Tibial nerve (tissue), 4 donors: ENCODE measurements at regions not wholly inside any gene's neighbourhood (a gene's known extent, or its start where the extent isn't known, plus 50 kb on each side); places are given as distances from the start of the nearest gene placed in this dataset.

Source experiments
- DNase-seq, 2 donors: peaks; one replicate each; pipeline ENCODE4 v3.0.0-alpha.2; 2019; ENCODE audit warnings: low spot score in 2 of 2
- H3K27ac ChIP-seq, 4 donors: fragments of 200-600 bp; sonication (generic) in 3 of 4; one replicate each; pipeline ENCODE4 v1.5.1; 2017 to 2019; ENCODE audit warnings: mild to moderate bottlenecking in 1 of 4
- H3K27me3 ChIP-seq, 2 donors: fragments of 200-600 bp; sonication (generic) in 1 of 2; one replicate each; pipeline versions ENCODE4 v1.5.1 to v1.6.0; 2017 to 2019
- H3K36me3 ChIP-seq, 3 donors: fragments of 200-600 bp; sonication (generic); one replicate each; pipeline ENCODE4 v1.5.1; 2018 to 2019
- H3K4me1 ChIP-seq, 4 donors: fragments of 200-600 bp; sonication (generic) in 3 of 4; one replicate each; pipeline ENCODE4 v1.5.1; 2017 to 2019
- H3K4me3 ChIP-seq, 4 donors: fragments of 200-600 bp; sonication (generic) in 3 of 4; one replicate each; pipeline ENCODE4 v1.5.1; 2017 to 2019; ENCODE audit warnings: mild to moderate bottlenecking in 1 of 4, moderate library complexity in 1 of 4
- H3K9me3 ChIP-seq, 4 donors: fragments of 200-600 bp; sonication (generic) in 3 of 4; one replicate each; pipeline ENCODE4 v1.5.1; 2017 to 2019
- EP300 ChIP-seq, 2 donors: sonication (generic); formaldehyde crosslinking; IDR thresholded peaks; one replicate each; pipeline ENCODE4 v1.6.1; 2017; ENCODE audit warnings: antibody characterized with exemption in 2 of 2, mild to moderate bottlenecking in 1 of 2
- POLR2A ChIP-seq, 2 donors: fragments of 450-650 bp; IDR thresholded peaks; one replicate each; pipeline ENCODE4 v1.6.1; 2017; ENCODE audit warnings: antibody characterized with exemption in 2 of 2, mild to moderate bottlenecking in 2 of 2, moderate library complexity in 2 of 2
- WGBS, 2 donors: methylation state at CpG; one replicate each; pipeline ENCODE4 v1.1.5; 2018; 5-methylcytosine and 5-hydroxymethylcytosine counted together
- TF ChIP-seq, protein P1 (sequence below), 5 experiments: fragments of 200-600 bp in 3 of 5; fragments of 450-650 bp in 2 of 5; sonication (generic) in 3 of 5; IDR thresholded peaks; one replicate each; pipeline ENCODE4 v1.5.1; 2016 to 2019; ENCODE audit warnings: antibody characterized with exemption in 5 of 5, mild to moderate bottlenecking in 3 of 5, moderate library complexity in 2 of 5

DNA sequence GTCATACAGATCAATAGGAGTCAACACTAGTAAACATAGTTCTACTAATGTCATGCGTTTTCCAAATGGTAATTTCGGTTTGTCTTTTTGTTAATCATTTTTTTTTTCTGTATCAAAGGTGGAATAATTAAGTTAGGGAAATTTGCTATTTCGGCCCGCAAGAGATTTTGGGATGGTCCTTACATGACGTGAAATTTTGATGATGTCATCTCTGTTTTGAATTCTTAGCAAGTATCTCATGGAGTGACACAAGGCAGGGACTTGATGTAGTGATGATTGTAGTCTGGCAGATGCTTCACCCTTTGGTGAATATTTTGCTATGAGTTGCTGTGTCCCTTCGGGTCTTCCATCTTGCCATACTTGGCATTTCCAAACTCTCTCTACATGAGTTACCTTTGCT, 608.0 kb downstream of the BCKDHB start:
- H3K27me3 ChIP-seq = no peaks in the 10 kb centered on the region
- H3K9me3 ChIP-seq = no peaks in the 10 kb centered on the region
- no peaks in the 10 kb centered on the region for H3K4me1 ChIP-seq
- H3K36me3 ChIP-seq = no peaks in the 10 kb centered on the region
- H3K27ac ChIP-seq = no peak overlapping the region
- no peak overlapping the region for H3K4me3 ChIP-seq
- TF ChIP-seq POLR2A (IDR thresholded peaks at IDR 0.05) (no peak), EP300 (IDR thresholded peaks at IDR 0.05) (no peak)
- TF ChIP-seq, protein P1, sequence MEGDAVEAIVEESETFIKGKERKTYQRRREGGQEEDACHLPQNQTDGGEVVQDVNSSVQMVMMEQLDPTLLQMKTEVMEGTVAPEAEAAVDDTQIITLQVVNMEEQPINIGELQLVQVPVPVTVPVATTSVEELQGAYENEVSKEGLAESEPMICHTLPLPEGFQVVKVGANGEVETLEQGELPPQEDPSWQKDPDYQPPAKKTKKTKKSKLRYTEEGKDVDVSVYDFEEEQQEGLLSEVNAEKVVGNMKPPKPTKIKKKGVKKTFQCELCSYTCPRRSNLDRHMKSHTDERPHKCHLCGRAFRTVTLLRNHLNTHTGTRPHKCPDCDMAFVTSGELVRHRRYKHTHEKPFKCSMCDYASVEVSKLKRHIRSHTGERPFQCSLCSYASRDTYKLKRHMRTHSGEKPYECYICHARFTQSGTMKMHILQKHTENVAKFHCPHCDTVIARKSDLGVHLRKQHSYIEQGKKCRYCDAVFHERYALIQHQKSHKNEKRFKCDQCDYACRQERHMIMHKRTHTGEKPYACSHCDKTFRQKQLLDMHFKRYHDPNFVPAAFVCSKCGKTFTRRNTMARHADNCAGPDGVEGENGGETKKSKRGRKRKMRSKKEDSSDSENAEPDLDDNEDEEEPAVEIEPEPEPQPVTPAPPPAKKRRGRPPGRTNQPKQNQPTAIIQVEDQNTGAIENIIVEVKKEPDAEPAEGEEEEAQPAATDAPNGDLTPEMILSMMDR (IDR thresholded peaks at IDR 0.05) = no peak
- DNase-seq = no peak
- 88 to 92% methylated on average over 6 of the region's 6 CpGs for WGBS, 2 donors

DNA sequence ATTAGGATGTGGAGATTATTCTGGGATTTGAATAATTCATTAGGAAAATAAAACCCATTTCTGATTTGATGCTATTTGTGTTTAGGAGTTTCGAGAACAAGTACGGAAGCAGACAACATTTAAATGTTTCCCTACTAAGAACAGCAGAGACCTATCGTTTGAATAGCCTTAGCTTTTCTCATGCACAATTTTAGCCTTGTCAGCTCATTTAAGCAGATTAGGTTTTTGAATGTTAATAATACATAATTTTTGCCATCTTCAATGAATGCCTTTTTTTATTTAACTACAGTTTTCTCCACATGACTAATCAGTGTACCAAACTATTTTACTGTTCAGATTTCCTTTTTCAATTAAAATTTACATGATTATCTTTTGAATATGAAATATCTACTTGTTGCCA, 592.0 kb downstream of the BCKDHB start:
- Histone ChIP-seq H3K27me3 (no peaks in the 10 kb centered on the region), H3K4me1 (no peaks in the 10 kb centered on the region), H3K9me3 (peaks cover 0 to 24% (median 6%) of the 10 kb centered on the region in 4 donors), H3K4me3 (no peak overlapping the region), H3K27ac (no peak overlapping the region), H3K36me3 (no peaks in the 10 kb centered on the region)
- TF ChIP-seq, protein P1 (IDR thresholded peaks at IDR 0.05) = no peak
- no peak for TF ChIP-seq EP300 (IDR thresholded peaks at IDR 0.05)
- TF ChIP-seq POLR2A (IDR thresholded peaks at IDR 0.05) = no peak
- 97% methylated on average over 3 of the region's 3 CpGs for WGBS, 2 donors
- no peak for DNase-seq

GRCh38 chr6:80696268-80696667, 589.8 kb downstream of the BCKDHB start:
- no peak overlapping the region for H3K27ac ChIP-seq
- H3K9me3 ChIP-seq = peaks cover 0 to 14% (median 6%) of the 10 kb centered on the region in 4 donors
- H3K4me3 ChIP-seq = no peak overlapping the region
- H3K4me1 ChIP-seq = no peaks in the 10 kb centered on the region
- TF ChIP-seq POLR2A (IDR thresholded peaks at IDR 0.05) (no peak), EP300 (IDR thresholded peaks at IDR 0.05) (no peak)
- TF ChIP-seq, protein P1 (IDR thresholded peaks at IDR 0.05) = no peak
- H3K36me3 ChIP-seq = no peaks in the 10 kb centered on the region
- no peaks in the 10 kb centered on the region for H3K27me3 ChIP-seq
- DNase-seq = no peak

- Histone ChIP-seq H3K4me1 (no peaks in the 10 kb centered on the region), H3K27me3 (no peaks in the 10 kb centered on the region), H3K36me3 (no peaks in the 10 kb centered on the region), H3K4me3 (no peak overlapping the region), H3K27ac (no peak overlapping the region), H3K9me3 (peaks cover 0 to 10% (median 0%) of the 10 kb centered on the region in 4 donors)
- WGBS, 2 donors = 56 to 70% methylated on average over 6 of the region's 6 CpGs
- DNase-seq = no peak
- TF ChIP-seq EP300 (IDR thresholded peaks at IDR 0.05) = no peak
- no peak for TF ChIP-seq POLR2A (IDR thresholded peaks at IDR 0.05)
- TF ChIP-seq, protein P1 (IDR thresholded peaks at IDR 0.05) = no peak
Measured at GRCh38 chr6:80690551-80691131, 584.2 kb downstream of the BCKDHB start.

DNA sequence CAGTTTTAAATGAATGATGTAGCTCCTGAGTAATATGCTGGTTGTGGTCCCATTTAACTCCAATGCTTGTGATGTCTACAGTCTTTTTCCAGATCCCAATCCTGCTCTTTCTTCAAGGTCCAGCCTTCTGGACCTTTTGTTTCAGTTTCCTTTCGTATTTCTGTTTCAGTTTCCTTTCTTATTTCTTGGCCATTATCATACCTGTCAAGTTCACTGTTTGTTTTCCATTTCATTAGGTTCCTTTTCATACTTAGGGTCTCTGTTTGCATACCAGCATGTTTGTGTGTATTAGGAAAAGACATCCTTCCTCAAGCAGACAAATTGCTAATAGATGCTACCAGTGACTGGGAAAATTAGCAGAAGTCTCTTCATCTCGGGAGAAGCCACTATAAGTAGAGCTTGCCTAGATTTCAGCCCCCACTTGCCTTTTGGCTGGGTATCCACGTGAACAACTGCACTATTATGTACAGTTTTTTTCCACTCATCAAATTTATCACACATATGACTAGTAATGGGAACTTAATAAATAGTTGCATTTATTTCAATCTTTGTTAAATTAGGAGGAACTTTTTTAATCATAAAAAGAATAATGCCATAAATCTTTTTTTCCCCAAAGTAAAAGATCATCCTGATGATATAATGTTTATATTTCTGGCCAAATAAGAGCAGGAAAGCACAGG, 583.4 kb downstream of the BCKDHB start:
- 52 to 62% methylated on average over 3 of the region's 3 CpGs for WGBS, 2 donors
- no peak for DNase-seq
- H3K36me3 ChIP-seq = no peaks in the 10 kb centered on the region
- no peak overlapping the region for H3K27ac ChIP-seq
- H3K27me3 ChIP-seq = no peaks in the 10 kb centered on the region
- peaks cover 0 to 10% (median 0%) of the 10 kb centered on the region in 4 donors for H3K9me3 ChIP-seq
- TF ChIP-seq POLR2A (IDR thresholded peaks at IDR 0.05) = no peak
- TF ChIP-seq EP300 (IDR thresholded peaks at IDR 0.05) = no peak
- no peaks in the 10 kb centered on the region for H3K4me1 ChIP-seq
- H3K4me3 ChIP-seq = no peak overlapping the region
